Activated naive CD8-positive, alpha-beta T cell treated with anti-CD3 and anti-CD28 coated beads for 36 hours (primary cell): ENCODE measurements at regions not wholly inside any gene's neighbourhood (a gene's known extent, or its start where the extent isn't known, plus 50 kb on each side); places are given as distances from the start of the nearest gene placed in this dataset.
"Not testable (repeated sequence)": the region's sequence is repeated elsewhere in the genome, so short reads cannot be mapped to it uniquely, and the experiment has no call there.

Experiments
- DNase-seq: peaks from one replicate; pipeline ENCODE4 v3.0.0; 2021
- H3K27ac Mint-ChIP-seq: one replicate; pipeline ENCODE4 v1.8.0; 2022; ENCODE audit warnings: mild to moderate bottlenecking, moderate library complexity, mixed read lengths
- H3K27me3 Mint-ChIP-seq: one replicate; pipeline ENCODE4 v1.8.0; 2022; ENCODE audit warnings: mild to moderate bottlenecking, mixed read lengths
- H3K36me3 Mint-ChIP-seq: one replicate; pipeline ENCODE4 v1.8.0; 2021; ENCODE audit warnings: mild to moderate bottlenecking, mixed read lengths
- H3K4me1 Mint-ChIP-seq: one replicate; pipeline ENCODE4 v1.8.0; 2021; ENCODE audit warnings: mixed read lengths
- H3K4me3 Mint-ChIP-seq: one replicate; pipeline ENCODE4 v1.8.0; 2022; ENCODE audit warnings: mild to moderate bottlenecking, moderate library complexity, mixed read lengths
- H3K9me3 Mint-ChIP-seq: one replicate; pipeline ENCODE4 v1.8.0; 2022; ENCODE audit warnings: mixed read lengths

DNA sequence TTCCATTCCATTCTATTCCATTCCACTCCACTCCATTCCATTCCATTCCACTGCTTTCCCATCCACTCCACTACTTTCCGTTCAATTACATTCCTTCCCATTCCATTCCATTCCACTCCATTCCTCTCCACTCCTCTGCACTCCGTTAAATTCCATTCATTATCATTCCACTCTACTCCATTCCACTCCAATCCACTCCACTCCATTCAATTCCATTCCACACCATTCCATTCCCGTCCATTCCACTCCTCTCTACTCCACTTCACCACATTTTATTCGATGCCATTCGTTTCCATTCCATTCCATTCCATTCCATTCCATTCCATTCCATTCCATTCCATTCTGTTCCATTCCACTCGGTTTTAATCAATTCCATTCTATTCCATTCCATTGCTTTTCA lies 2571.5 kb upstream of the TPTE start:
- H3K27me3 Mint-ChIP-seq, H3K4me1 Mint-ChIP-seq, H3K27ac Mint-ChIP-seq, DNase-seq, H3K4me3 Mint-ChIP-seq: not testable (repeated sequence)
- H3K9me3 Mint-ChIP-seq, result peaks cover 100% of the 10 kb centered on the region
- H3K36me3 Mint-ChIP-seq, result peaks cover 91% of the 10 kb centered on the region

DNA sequence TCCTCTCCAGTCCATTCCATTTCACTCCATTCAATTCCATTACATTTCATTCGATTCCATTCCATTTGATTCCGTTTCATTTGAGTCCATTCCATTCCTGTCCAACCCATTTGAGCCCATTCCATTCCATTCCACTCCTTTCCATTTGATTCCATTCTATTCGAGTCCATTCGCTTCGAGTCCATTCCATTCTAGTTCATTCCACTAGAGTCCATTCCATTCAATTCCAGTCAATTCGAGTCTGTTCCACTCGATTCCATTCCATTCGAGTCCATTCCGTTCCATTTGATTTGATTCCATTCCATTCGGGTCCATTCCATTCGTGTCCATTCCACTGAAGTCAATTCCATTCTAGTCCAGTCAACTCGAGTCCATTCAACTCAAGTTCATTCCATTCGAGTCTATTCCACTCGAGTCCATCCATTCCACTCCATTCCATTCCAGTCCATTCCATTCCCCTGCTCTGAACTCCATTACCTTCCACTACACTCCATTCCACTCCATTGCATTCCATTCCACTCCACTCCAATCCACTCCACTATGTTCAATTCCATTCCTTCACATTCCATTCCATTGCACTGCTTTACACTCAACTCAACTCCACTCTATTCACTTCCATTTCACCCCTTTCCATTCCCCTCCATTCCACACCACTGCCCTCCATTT lies 2569.4 kb upstream of the TPTE start:
- peaks cover 100% of the 10 kb centered on the region for H3K9me3 Mint-ChIP-seq
- no peak for DNase-seq
- H3K27me3 Mint-ChIP-seq, result no peaks in the 10 kb centered on the region
- H3K27ac Mint-ChIP-seq, result no peak overlapping the region
- no peaks in the 10 kb centered on the region for H3K4me1 Mint-ChIP-seq
- H3K36me3 Mint-ChIP-seq, result peaks cover 91% of the 10 kb centered on the region
- no peak overlapping the region for H3K4me3 Mint-ChIP-seq

GRCh38 chr21:7952648-7953047 lies 2568.7 kb upstream of the TPTE start:
- H3K36me3 Mint-ChIP-seq, result peaks cover 91% of the 10 kb centered on the region
- H3K27ac Mint-ChIP-seq, result no peak overlapping the region
- no peaks in the 10 kb centered on the region for H3K27me3 Mint-ChIP-seq
- H3K4me3 Mint-ChIP-seq, result no peak overlapping the region
- no peaks in the 10 kb centered on the region for H3K4me1 Mint-ChIP-seq
- peaks cover 100% of the 10 kb centered on the region for H3K9me3 Mint-ChIP-seq
- DNase-seq, result no peak

DNA sequence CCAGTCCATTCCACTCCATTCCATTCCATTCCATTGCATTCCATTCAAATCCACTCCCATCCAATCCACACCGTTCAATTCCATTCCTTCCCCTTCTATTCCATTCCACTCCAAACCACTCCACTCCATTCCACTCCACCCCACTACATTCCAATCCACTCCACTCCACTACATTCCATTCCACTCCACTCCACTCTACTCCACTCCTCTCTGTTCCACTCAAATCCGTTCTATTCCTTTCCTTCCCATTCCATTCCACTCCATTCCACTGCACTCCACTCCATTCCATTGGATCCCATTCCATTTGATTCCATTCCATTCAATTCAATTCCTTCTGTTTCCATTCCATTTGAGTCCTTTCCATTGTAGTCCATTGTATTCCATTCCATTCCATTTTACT lies 2568.3 kb upstream of the TPTE start:
- Mint-ChIP-seq H3K36me3 (peaks cover 89% of the 10 kb centered on the region), H3K4me1 (no peaks in the 10 kb centered on the region), H3K27me3 (no peaks in the 10 kb centered on the region), H3K27ac (no peak overlapping the region), H3K9me3 (peaks cover 100% of the 10 kb centered on the region), H3K4me3 (no peak overlapping the region)
- no peak for DNase-seq

DNA sequence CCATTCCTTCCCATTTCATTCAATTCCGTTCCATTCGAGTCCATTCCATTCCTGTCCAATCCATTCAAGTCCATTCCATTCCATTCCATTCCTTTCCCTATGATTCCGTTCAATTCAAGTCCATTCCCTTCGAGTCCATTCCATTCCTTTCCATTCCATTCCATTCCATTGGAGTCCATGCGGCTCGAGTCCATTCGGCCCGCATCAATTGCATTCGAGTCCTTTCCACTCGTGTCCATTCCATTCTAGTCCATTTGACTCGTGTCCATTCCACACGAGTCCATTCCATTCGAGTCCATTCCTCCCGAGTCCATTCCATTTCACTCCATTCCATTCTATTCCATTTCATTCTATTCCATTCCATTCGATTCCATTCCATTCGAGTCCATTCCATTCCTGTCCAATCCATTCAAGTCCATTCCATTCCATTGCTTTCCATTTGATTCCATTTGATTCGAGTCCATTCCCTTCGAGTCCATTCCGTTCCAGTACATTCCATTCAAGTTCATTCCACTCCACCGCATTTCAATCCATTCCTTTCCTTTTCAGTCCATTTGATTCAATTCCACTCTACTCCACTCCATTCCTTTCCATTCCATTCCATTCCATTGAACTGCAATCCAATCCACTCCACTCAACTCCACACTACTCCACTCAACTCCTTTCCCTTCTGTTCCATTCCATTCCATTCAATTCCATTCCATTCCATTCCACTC lies 2565.9 kb upstream of the TPTE start:
- H3K27ac Mint-ChIP-seq, H3K4me3 Mint-ChIP-seq, H3K27me3 Mint-ChIP-seq, H3K4me1 Mint-ChIP-seq, DNase-seq: not testable (repeated sequence)
- Mint-ChIP-seq H3K9me3 (peaks cover 85% of the 10 kb centered on the region), H3K36me3 (peaks cover 70% of the 10 kb centered on the region)

- H3K4me1 Mint-ChIP-seq, H3K27me3 Mint-ChIP-seq, H3K4me3 Mint-ChIP-seq, DNase-seq, H3K27ac Mint-ChIP-seq: not testable (repeated sequence)
- H3K36me3 Mint-ChIP-seq, result peaks cover 65% of the 10 kb centered on the region
- peaks cover 83% of the 10 kb centered on the region for H3K9me3 Mint-ChIP-seq
Observed at GRCh38 chr21:7956074-7956452, 2565.3 kb upstream of the TPTE start.

- H3K27ac Mint-ChIP-seq, H3K4me1 Mint-ChIP-seq, H3K27me3 Mint-ChIP-seq, DNase-seq, H3K4me3 Mint-ChIP-seq: not testable (repeated sequence)
- Mint-ChIP-seq H3K9me3 (peaks cover 76% of the 10 kb centered on the region), H3K36me3 (peaks cover 56% of the 10 kb centered on the region)
Observed at GRCh38 chr21:7956998-7957712, 2564.2 kb upstream of the TPTE start.

- Mint-ChIP-seq H3K9me3 (peaks cover 74% of the 10 kb centered on the region), H3K36me3 (peaks cover 50% of the 10 kb centered on the region), H3K4me1 (no peaks in the 10 kb centered on the region)
Observed at GRCh38 chr21:7957713-7958064, 2563.7 kb upstream of the TPTE start.

More at GRCh38 chr21:7957713-7958064, 2563.7 kb upstream of the TPTE start:
- Mint-ChIP-seq H3K27ac (no peak overlapping the region), H3K27me3 (no peaks in the 10 kb centered on the region), H3K4me3 (no peak overlapping the region)
- no peak for DNase-seq
